Natural killer cell treated with Interleukin-12 subunit alpha and Interleukin-12 subunit beta and Interleukin-15 and Interleukin-18, amount 100 ng/mL, for 72 hours (primary cell): ENCODE measurements at regions not wholly inside any gene's neighbourhood (a gene's known extent, or its start where the extent isn't known, plus 50 kb on each side); places are given as distances from the start of the nearest gene placed in this dataset.
"Not testable (repeated sequence)": the region's sequence is repeated elsewhere in the genome, so short reads cannot be mapped to it uniquely, and the experiment has no call there.

Source experiments
- ATAC-seq, 2 donors: fragments of 150-1000 bp; cut with Tn5 transposase in 1 of 2; sonication (Bioruptor Pico), chemical (Tn5 transposase) in 1 of 2; 2 replicates each; pipeline ENCODE4 v1.10.0; 2021
- DNase-seq: peaks from one replicate; pipeline ENCODE4 v3.0.0; 2022; ENCODE audit warnings: low spot score
- H3K27ac Mint-ChIP-seq, 2 donors: 1 replicate in 1 of 2; 2 replicates in 1 of 2; pipeline ENCODE4 v1.8.0; 2022; ENCODE audit warnings: mixed read lengths in 2 of 2, mild to moderate bottlenecking in 1 of 2, moderate library complexity in 1 of 2
- H3K27me3 Mint-ChIP-seq, 2 donors: 1 replicate in 1 of 2; 2 replicates in 1 of 2; pipeline ENCODE4 v1.8.0; 2022; ENCODE audit warnings: mixed read lengths in 2 of 2
- H3K36me3 Mint-ChIP-seq: one replicate; pipeline ENCODE4 v1.8.0; 2022; ENCODE audit warnings: mixed read lengths
- H3K4me1 Mint-ChIP-seq, 2 donors: 1 replicate in 1 of 2; 2 replicates in 1 of 2; pipeline ENCODE4 v1.8.0; 2022; ENCODE audit warnings: low read depth in 2 of 2, mixed read lengths in 2 of 2, mild to moderate bottlenecking in 1 of 2
- H3K4me3 Mint-ChIP-seq: one replicate; pipeline ENCODE4 v1.8.0; 2022; ENCODE audit warnings: mixed read lengths
- H3K9me3 Mint-ChIP-seq: 2 replicates; pipeline ENCODE4 v1.8.0; 2022; ENCODE audit warnings: mixed read lengths

DNA sequence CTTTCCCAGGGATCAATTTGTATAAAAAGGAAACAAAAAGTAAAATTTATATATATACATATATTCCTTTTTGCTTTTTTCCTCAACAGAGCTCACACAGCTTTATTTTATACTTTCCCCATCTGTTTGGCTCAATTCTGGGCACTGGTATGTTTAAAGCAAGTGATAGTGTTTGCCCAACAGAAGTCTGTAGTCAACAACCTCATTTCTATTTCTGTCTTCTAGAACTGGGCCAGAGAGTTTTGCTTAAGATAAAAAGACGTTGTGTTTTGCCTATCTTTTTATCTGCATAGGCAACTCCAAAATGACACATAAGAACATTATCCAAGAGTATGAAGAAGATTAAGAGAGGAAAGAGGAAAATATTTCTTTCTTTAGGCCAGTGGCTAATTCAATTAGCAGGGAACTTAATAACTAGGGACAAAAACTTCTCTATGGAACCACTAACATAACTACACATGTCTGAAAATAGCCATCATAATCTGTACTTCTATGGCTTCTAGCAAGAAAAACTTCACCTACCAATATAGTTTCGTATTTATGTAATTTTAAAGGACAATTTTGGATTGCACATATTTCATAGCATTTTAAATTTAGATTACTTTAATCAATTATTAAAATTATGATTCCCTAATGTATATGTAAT is 1300.5 kb downstream of the ARAP2 start:
- H3K4me3 Mint-ChIP-seq: no peak overlapping the region
- H3K36me3 Mint-ChIP-seq: no peaks in the 10 kb centered on the region
- no peaks in the 10 kb centered on the region for H3K27me3 Mint-ChIP-seq
- no peak overlapping the region for H3K27ac Mint-ChIP-seq
- no peak for ATAC-seq
- H3K9me3 Mint-ChIP-seq: peaks cover 20% of the 10 kb centered on the region
- no peaks in the 10 kb centered on the region for H3K4me1 Mint-ChIP-seq
- DNase-seq: no peak

DNA sequence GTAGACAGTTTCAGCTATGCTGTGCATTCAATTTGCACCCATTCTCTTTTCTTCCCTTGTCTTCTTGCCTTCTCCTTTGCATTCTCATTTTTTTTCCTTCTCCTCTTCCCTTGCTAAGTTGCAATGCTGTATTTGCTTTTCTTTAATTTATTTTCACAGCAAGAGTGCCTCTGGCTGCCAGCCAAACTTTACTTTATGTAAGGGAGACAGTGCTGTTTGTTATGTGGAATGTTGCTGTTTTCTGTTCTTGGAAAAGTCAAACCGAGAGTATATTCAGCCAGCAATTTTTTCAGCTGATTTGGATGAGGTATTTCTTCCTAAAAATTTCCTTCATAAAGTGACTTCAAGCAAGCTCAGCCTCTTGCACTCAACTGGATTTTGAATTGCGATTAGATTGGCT is 1293.4 kb downstream of the ARAP2 start:
- DNase-seq (no peak), ATAC-seq (no peak)
- no peaks in the 10 kb centered on the region for H3K27me3 Mint-ChIP-seq
- H3K4me1 Mint-ChIP-seq: no peaks in the 10 kb centered on the region
- peaks cover 15% of the 10 kb centered on the region for H3K9me3 Mint-ChIP-seq
- H3K36me3 Mint-ChIP-seq: no peaks in the 10 kb centered on the region
- H3K27ac Mint-ChIP-seq: no peak overlapping the region
- no peak overlapping the region for H3K4me3 Mint-ChIP-seq

DNA sequence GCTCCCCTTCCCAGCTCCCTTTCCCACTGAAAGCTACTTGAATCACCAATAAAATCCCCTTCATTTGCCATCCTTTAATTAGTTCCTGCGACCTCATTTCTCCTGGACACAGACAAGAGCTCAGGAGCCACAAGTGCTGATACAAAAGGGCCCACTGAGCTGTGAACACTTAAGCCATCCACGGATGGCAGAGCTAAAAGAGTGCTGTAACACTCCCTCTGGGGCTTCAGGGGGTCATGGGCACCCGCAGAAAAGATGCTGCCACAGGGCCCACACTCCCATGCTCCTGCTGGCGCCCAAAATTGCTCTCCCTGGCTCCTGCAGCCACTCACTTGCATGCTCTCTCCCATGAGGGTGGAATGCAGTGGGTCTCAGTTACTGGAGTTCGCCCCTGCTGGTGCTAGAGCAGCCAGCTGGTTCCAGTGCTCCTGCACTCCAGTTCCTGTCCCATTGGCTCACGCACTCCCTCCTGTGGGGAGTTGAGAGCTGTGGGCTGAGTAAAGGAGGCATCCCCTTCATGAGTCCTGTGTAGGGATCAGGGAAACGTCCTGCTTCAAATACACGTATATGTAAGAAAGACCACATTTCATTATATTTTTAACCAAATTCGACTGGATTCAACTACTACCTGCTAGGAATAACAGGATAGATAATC is 1291.0 kb downstream of the ARAP2 start:
- no peaks in the 10 kb centered on the region for H3K4me1 Mint-ChIP-seq
- H3K36me3 Mint-ChIP-seq: no peaks in the 10 kb centered on the region
- DNase-seq (no peak), ATAC-seq (no peak)
- H3K4me3 Mint-ChIP-seq: no peak overlapping the region
- H3K27me3 Mint-ChIP-seq: no peaks in the 10 kb centered on the region
- peaks cover 8% of the 10 kb centered on the region for H3K9me3 Mint-ChIP-seq
- no peak overlapping the region for H3K27ac Mint-ChIP-seq

DNA sequence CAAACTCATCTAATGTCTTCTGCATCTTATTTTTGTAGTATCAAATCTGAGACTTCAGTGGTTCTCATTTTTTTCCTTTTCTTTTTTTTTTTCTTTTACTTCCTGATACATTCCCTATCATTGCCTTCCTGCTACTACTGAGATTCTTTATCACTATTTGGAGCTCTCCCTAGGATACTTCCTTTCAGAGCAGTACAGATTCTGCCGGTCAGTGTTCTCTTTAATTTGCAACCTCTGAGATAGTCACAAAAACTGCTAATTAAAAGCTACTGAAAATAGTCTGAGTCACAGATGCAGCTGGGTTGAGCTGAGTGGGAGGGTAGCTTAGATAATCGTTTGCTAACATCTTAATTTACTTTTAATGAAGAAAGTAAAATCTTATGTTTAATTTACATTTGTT is 1279.7 kb downstream of the ARAP2 start:
- Mint-ChIP-seq H3K9me3 (peaks cover 6% of the 10 kb centered on the region), H3K4me3 (no peak overlapping the region), H3K27me3 (no peaks in the 10 kb centered on the region), H3K27ac (no peak overlapping the region), H3K4me1 (no peaks in the 10 kb centered on the region), H3K36me3 (no peaks in the 10 kb centered on the region)
- no peak for DNase-seq
- ATAC-seq: no peak

DNA sequence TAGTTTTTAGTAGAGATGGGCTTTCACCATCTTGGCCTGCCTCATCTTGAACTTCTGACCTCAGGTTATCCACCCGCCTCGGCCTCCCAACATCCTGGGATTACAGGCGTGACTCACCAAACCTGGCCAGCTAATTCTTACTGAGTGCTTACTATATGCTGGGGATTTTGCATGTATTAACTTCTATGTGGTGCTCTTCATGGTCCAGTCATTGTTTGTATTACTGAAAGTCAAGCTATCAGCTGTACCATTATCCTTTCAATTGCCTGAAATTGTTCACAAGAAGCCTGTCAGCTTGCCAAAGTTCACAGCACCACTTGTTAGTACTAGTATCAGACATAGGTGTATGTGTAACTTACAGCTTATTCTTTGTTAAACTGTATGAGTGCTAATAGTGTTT is 1272.1 kb downstream of the ARAP2 start:
- no peak overlapping the region for H3K4me3 Mint-ChIP-seq
- no peaks in the 10 kb centered on the region for H3K36me3 Mint-ChIP-seq
- no peak for DNase-seq
- no peak overlapping the region for H3K27ac Mint-ChIP-seq
- H3K27me3 Mint-ChIP-seq: no peaks in the 10 kb centered on the region
- no peaks in the 10 kb centered on the region for H3K4me1 Mint-ChIP-seq
- H3K9me3 Mint-ChIP-seq: peaks cover 5% of the 10 kb centered on the region
- no peak for ATAC-seq

DNA sequence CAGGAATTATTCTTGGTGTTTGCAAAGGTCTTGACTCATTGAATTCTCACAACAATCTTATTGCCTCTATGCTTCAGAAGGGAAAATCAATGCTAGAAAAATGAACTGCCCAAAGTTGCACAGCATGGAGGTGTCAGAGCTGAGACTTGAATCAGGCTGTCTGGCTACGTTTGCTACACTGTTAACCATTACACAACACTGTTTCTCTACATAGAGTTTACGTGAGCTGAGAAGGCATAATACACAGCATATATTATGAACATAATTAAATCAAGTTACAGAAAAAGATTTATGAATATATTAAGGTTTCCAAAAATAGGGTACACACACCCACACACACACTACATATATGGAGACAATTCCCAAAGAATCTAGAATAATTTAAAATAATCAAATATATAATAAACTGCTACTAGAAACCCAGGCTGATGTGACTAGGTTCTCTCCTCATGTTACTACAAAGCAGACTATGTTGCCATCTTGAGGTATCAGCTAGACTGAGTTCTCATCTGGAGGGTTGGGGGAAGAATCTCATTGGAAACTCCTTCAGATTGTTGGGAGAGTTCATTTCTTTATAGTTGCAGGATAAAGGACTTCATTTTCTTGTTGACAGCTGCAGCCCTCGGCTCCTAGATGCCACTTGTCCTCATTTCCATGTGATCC is 1270.5 kb downstream of the ARAP2 start:
- Mint-ChIP-seq H3K27ac (no peak overlapping the region), H3K27me3 (no peaks in the 10 kb centered on the region), H3K4me3 (no peak overlapping the region), H3K36me3 (no peaks in the 10 kb centered on the region), H3K9me3 (peaks cover 5% of the 10 kb centered on the region), H3K4me1 (no peaks in the 10 kb centered on the region)
- DNase-seq: no peak
- no peak for ATAC-seq

DNA sequence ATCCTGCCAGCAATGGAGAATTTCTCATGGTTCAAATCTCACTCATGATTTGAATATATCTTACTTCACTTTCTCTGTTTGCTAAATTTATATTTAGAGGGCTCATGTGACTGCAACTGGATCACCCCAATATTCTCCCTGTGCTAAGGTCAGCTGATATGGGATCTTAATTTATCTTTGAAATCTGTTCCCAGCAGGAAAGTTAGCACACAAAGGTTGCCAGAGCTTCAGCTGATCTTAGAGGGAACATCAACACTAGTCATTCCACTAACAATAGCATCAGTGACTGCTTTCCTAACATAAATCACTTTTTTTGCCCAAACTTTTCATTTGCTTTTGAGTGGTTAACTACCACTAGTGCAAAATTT is 1270.0 kb downstream of the ARAP2 start:
- Mint-ChIP-seq H3K4me3 (no peak overlapping the region), H3K27ac (no peak overlapping the region), H3K9me3 (peaks cover 5% of the 10 kb centered on the region), H3K4me1 (no peaks in the 10 kb centered on the region), H3K36me3 (no peaks in the 10 kb centered on the region), H3K27me3 (no peaks in the 10 kb centered on the region)
- ATAC-seq: no peak
- no peak for DNase-seq

DNA sequence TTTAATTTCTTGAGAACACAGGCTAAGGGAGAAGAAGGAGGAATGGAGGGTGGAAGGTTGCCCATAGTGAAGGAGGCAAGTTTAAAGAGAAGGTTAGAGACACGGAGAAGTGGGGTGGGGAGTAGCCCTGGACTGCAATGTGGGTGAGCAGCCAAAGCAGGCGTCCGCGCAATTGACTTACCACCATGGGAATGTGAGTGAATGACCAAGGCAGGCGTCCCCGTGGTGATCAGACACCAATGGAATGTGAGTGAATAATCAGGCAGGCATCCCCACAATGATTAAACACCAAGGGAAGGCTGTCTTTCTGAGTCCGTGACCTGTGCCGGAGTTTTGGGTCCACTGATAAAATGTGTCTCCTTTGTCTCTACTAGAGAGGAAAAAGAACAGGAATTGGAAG is 1223.1 kb downstream of the ARAP2 start:
- peaks cover 13% of the 10 kb centered on the region for H3K36me3 Mint-ChIP-seq
- H3K9me3 Mint-ChIP-seq: peaks cover 21% of the 10 kb centered on the region
- not testable (repeated sequence) for H3K4me3 Mint-ChIP-seq, ATAC-seq, H3K27me3 Mint-ChIP-seq, DNase-seq, H3K27ac Mint-ChIP-seq, H3K4me1 Mint-ChIP-seq

DNA sequence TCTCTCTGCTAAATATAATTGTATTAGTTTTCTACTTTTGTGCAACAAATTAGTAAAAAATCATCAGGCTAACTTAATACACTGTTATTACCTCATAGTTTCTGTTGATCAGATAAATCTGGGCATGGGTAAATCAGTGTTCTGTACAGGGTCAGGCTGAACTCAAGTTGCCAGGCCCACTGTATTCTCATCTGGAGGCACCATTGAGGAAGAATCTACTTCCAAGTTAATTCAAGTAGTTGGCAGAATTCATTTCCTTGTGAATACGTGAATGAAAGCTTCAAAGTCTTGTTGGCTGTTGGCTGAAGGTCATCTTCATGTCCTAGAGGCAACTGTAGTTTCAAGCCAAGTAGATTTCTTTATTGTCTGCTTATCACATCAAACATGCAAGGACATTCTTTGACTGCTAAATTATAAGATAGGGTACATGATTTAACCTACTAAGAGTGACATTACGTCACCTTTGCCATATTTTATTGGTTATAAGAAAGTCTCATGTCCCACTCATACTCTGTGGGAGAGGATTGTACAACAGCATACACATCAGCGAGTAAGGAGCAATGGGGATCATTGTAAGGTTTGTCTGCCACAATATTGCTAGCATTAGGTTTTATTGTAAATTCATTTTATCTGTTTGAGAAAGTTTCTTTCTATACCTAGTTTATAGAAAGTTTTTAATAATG is 1219.0 kb downstream of the ARAP2 start:
- Mint-ChIP-seq H3K4me3 (no peak overlapping the region), H3K27me3 (no peaks in the 10 kb centered on the region), H3K27ac (no peak overlapping the region), H3K9me3 (peaks cover 20% of the 10 kb centered on the region), H3K36me3 (peaks cover 14% of the 10 kb centered on the region), H3K4me1 (no peaks in the 10 kb centered on the region)
- DNase-seq (no peak), ATAC-seq (no peak)

DNA sequence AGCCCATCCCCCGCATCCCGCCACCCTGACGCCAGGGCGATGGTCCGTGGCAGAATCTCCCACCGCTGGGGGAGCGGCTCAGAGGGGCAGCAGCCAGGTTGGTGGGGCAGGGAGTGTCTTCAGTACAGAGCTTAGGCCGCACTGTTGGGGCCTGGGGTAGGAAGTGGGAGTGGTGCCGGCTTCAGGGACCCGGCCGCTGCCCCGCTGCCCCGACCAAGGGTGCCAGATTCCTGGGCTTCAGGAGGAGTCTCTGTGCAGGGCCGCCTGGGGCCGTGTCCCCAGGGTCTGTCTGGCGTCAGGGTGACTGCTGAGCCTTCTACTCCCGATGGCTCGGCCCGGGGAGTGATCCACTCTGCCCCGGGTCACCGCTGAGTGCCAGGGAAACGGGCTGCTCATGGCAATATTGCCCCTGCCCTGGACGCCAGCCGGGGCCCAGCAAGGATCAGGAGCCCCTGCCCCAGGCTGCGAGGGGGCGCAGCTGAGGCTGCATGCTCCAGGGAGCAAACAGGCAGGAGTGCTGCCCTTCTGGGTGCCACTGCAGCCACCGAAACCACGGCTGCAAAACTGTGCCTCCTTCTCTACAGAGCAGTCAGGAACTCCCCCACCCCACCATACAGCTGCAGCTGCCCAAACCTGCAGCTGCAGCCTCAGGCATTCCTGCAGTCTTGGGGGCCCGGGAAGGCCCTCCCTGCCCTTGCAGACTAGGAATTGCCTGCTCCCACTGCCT is 1206.1 kb downstream of the ARAP2 start:
- Mint-ChIP-seq H3K4me3 (no peak overlapping the region), H3K4me1 (no peaks in the 10 kb centered on the region), H3K27me3 (no peaks in the 10 kb centered on the region), H3K27ac (no peak overlapping the region), H3K9me3 (peaks cover 11% of the 10 kb centered on the region), H3K36me3 (no peaks in the 10 kb centered on the region)
- peak in 1 of 2 donors; percentile 20 for ATAC-seq
- no peak for DNase-seq

DNA sequence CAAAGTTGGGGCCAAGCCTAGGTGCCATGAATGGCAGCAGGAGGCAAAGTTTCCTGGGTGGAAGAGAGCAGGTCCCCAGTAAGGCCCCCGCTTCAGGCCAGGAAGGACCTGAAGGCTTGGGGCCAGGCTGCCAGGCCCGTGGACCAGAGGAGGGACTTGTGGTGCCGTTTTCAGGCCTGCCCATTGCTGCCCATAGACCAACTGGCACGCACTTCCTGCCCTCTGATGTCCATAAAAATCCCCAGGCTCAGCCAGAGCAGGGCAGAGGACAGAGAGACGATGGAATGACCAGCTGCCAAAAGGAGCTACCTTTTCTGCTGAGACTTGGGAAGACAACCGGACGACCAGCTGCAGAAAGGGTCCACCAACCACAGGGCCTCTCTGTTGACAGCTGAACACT is 1205.5 kb downstream of the ARAP2 start:
- no peak overlapping the region for H3K27ac Mint-ChIP-seq
- ATAC-seq (no peak), DNase-seq (no peak)
- no peaks in the 10 kb centered on the region for H3K36me3 Mint-ChIP-seq
- no peak overlapping the region for H3K4me3 Mint-ChIP-seq
- no peaks in the 10 kb centered on the region for H3K4me1 Mint-ChIP-seq
- no peaks in the 10 kb centered on the region for H3K27me3 Mint-ChIP-seq
- H3K9me3 Mint-ChIP-seq: peaks cover 9% of the 10 kb centered on the region

DNA sequence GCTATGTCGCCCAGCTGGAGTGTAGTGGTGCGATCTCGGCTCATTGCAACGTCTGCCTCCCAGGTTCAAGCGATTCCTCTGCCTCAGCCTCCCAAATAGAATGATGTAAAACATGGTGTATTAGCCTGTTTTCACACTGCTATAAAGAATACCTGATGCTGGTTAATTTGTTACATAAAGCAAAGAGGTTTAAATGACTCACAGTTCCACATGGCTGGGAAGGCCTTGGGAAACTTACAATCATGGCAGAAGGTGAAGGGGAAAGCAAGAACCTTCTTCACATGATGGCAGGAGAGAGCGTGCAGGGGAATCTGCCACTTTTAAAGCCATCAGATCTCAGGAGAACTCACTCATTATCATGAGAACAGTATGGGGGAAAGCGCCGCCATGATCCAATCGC is 1191.8 kb downstream of the ARAP2 start:
- ATAC-seq (no peak), DNase-seq (no peak)
- Mint-ChIP-seq H3K4me3 (no peak overlapping the region), H3K9me3 (no peaks in the 10 kb centered on the region), H3K4me1 (no peaks in the 10 kb centered on the region), H3K27me3 (no peaks in the 10 kb centered on the region), H3K36me3 (no peaks in the 10 kb centered on the region), H3K27ac (no peak overlapping the region)

DNA sequence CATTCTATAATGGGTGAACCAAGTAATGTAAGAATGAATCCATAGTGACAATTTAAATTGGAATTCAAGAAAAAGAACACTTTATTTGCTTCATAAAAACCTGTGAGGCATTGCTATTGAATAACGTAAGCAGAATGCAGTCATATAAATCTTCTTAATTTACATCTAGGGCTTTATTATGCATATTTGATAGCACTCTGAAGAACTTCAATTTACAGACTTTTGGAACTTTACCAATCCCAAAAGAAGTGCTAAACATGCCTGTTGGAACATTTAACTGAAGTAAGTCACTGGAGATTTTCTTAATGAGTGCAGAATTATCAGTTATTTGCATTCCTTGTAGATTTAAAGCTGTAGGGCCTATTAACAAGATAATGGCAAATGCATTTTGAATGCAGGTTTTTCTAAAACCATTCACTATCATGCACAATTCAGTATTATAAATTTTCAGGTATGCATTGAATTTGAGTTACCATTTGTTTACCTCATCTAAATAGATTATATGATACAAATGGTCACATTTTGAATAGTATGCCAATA is 1181.2 kb downstream of the ARAP2 start:
- Mint-ChIP-seq H3K4me1 (no peaks in the 10 kb centered on the region), H3K27ac (no peak overlapping the region), H3K4me3 (no peak overlapping the region), H3K27me3 (no peaks in the 10 kb centered on the region), H3K9me3 (no peaks in the 10 kb centered on the region), H3K36me3 (no peaks in the 10 kb centered on the region)
- ATAC-seq (no peak), DNase-seq (no peak)
